Testis (tissue), 2 donors: ENCODE measurements at regions not wholly inside any gene's neighbourhood (a gene's known extent, or its start where the extent isn't known, plus 50 kb on each side); places are given as distances from the start of the nearest gene placed in this dataset.
A peak's percentile ranks its signal among the peaks of the same experiment; 100 is the strongest.

ENCODE experiments used
- DNase-seq: peaks from one replicate; pipeline ENCODE4 v3.0.0-alpha.2; 2019
- H3K27ac ChIP-seq, 2 donors: fragments of 200-600 bp; sonication (generic); one replicate each; pipeline ENCODE4 v1.5.1; 2019
- H3K27me3 ChIP-seq: fragments of 200-600 bp; sonication (generic); one replicate; pipeline ENCODE4 v1.5.1; 2019
- H3K36me3 ChIP-seq: fragments of 200-600 bp; sonication (generic); one replicate; pipeline ENCODE4 v1.5.1; 2017; ENCODE audit warnings: low read depth; ENCODE audit errors: missing control alignments
- H3K4me1 ChIP-seq: fragments of 200-600 bp; sonication (generic); one replicate; pipeline ENCODE4 v1.5.1; 2019
- H3K4me3 ChIP-seq, 2 donors: fragments of 200-600 bp; sonication (generic); one replicate each; pipeline ENCODE4 v1.5.1; 2017 to 2019
- H3K9me3 ChIP-seq: fragments of 200-600 bp; sonication (generic); one replicate; pipeline ENCODE4 v1.5.1; 2017
- POLR2A ChIP-seq: fragments of 450-650 bp; IDR thresholded peaks from one replicate; pipeline ENCODE4 v1.6.1; 2017; ENCODE audit warnings: antibody characterized with exemption, mild to moderate bottlenecking, moderate library complexity
- WGBS, 2 donors: methylation state at CpG; one replicate each; pipeline ENCODE4 v1.1.5; 2018; 5-methylcytosine and 5-hydroxymethylcytosine counted together
- intact Hi-C: fragments of 100-400 bp; cut with DNase I; formaldehyde crosslinking; loops from one replicate; pipeline ENCODE4 v1.15.1; 2023; ENCODE audit warnings: low total_unique reads
- TF ChIP-seq, protein P1 (sequence below), 3 experiments: fragments of 450-650 bp in 2 of 3; fragments of 200-600 bp in 1 of 3; sonication (generic) in 1 of 3; IDR thresholded peaks; one replicate each; pipeline ENCODE4 v1.5.1; 2016 to 2019; ENCODE audit warnings: antibody characterized with exemption in 3 of 3, mild to moderate bottlenecking in 2 of 3, moderate library complexity in 1 of 3

DNA sequence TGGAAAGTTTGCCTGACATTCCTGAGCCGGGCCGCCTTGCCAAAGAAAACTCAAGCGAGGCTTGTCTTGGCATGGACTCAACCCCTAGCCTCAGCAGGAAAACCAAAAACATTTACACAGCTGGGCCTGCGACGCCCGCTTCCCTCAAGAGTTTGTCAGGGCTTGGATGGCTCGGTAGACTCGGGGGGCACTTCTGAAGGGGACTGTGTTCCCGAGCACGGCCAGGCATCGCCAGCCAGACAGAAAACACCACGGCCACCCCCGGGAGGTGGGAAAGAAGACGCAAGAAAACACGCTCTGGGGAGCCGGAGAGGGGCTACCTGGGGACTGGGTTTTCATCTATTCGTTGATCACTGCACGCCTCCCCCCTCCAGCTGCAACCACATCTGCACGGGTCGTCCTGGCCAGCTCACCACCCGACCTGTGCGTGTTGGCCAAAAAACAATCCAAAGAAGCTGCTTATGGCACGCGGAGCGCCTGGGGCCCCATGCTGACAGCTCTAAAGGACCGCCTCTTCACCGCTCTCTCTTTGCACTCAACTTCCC lies 380.7 kb downstream of the MN1 start:
- no peaks in the 10 kb centered on the region for H3K9me3 ChIP-seq
- no peak overlapping the region for H3K4me3 ChIP-seq
- DNase-seq = peak; percentile 83
- intact Hi-C loops = no loop called here
- peak overlapping the region in 1 of 2 donors; percentile 60 for H3K27ac ChIP-seq
- no peaks in the 10 kb centered on the region for H3K36me3 ChIP-seq
- no peak for TF ChIP-seq POLR2A
- TF ChIP-seq, protein P1, sequence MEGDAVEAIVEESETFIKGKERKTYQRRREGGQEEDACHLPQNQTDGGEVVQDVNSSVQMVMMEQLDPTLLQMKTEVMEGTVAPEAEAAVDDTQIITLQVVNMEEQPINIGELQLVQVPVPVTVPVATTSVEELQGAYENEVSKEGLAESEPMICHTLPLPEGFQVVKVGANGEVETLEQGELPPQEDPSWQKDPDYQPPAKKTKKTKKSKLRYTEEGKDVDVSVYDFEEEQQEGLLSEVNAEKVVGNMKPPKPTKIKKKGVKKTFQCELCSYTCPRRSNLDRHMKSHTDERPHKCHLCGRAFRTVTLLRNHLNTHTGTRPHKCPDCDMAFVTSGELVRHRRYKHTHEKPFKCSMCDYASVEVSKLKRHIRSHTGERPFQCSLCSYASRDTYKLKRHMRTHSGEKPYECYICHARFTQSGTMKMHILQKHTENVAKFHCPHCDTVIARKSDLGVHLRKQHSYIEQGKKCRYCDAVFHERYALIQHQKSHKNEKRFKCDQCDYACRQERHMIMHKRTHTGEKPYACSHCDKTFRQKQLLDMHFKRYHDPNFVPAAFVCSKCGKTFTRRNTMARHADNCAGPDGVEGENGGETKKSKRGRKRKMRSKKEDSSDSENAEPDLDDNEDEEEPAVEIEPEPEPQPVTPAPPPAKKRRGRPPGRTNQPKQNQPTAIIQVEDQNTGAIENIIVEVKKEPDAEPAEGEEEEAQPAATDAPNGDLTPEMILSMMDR (IDR thresholded peaks at IDR 0.05) = no peak
- peaks cover 15% of the 10 kb centered on the region for H3K4me1 ChIP-seq
- H3K27me3 ChIP-seq = no peaks in the 10 kb centered on the region
- WGBS, 2 donors = 30 to 52% methylated on average over 24 to 27 of the region's 27 CpGs

DNA sequence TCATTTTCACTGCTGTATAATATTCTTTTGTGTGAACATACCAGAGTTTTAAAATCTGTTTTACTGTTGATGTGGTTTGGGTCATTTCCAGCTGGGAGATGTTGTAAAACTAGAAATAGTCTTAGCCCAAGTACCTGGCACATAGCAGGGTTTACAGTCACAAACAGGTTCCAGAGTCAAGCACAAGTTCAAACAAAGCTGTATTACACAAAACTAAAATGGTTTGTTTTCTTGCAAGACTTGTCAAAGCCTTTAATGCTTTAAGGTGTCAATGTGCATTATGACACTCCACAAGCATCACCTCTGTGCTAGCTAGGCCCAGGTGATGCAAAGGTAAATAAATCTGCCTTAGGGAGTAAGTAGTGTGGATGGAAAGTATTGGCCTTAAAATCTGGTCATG lies 379.1 kb downstream of the MN1 start:
- TF ChIP-seq, protein P1 (IDR thresholded peaks at IDR 0.05) = no peak
- no peak for TF ChIP-seq POLR2A
- intact Hi-C loops = no loop called here
- Histone ChIP-seq H3K9me3 (no peaks in the 10 kb centered on the region), H3K27ac (no peak overlapping the region), H3K4me3 (no peak overlapping the region), H3K4me1 (peaks cover 15% of the 10 kb centered on the region), H3K27me3 (no peaks in the 10 kb centered on the region), H3K36me3 (no peaks in the 10 kb centered on the region)
- no peak for DNase-seq

DNA sequence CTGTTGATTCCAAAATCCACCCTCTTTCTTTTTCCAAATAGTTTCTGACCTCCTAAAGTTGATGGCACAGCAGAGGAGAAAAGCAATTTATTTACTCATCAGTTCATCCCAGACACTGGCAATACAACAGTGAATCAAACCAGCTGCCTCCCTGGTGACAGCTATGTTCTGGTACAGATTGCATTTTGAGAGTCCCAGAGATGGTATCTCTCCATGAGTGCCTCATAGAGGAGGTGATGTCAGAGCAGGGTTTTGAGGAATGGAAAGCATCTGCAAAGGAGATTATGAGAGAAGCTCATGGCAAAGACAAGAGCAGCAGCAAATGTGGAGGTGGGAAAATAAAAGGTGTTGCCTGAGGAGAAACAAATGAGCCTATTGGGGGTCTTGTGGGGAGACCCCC lies 377.2 kb downstream of the MN1 start:
- H3K27ac ChIP-seq = no peak overlapping the region
- no peaks in the 10 kb centered on the region for H3K27me3 ChIP-seq
- intact Hi-C loops = no loop called here
- peaks cover 15% of the 10 kb centered on the region for H3K4me1 ChIP-seq
- H3K4me3 ChIP-seq = no peak overlapping the region
- H3K9me3 ChIP-seq = no peaks in the 10 kb centered on the region
- H3K36me3 ChIP-seq = no peaks in the 10 kb centered on the region
- no peak for DNase-seq
- no peak for TF ChIP-seq POLR2A
- TF ChIP-seq, protein P1 (IDR thresholded peaks at IDR 0.05) = no peak

DNA sequence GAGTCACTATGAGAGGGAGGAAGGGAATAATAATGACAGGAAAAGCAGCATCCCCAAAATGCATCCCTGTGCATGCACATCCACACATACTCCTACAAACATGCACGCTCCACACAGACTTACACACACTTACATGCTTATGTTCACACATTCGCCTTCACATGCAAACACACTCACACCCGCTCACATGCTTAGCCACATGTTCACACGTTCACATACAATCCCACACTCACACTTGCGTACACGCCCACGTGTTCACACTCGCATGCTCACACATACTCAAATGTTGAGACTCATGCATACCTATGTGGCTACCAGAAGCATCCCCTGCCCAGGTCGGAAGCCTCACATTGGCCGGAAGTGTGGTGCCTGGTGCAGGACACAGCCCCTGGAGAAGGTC lies 372.1 kb downstream of the MN1 start:
- DNase-seq = no peak
- Histone ChIP-seq H3K4me3 (no peak overlapping the region), H3K27me3 (no peaks in the 10 kb centered on the region), H3K4me1 (no peaks in the 10 kb centered on the region), H3K27ac (no peak overlapping the region), H3K36me3 (no peaks in the 10 kb centered on the region), H3K9me3 (no peaks in the 10 kb centered on the region)
- 87 to 95% methylated on average over 10 of the region's 10 CpGs for WGBS, 2 donors
- TF ChIP-seq, protein P1 (IDR thresholded peaks at IDR 0.05) = no peak
- no peak for TF ChIP-seq POLR2A
- intact Hi-C loops = no loop called here

DNA sequence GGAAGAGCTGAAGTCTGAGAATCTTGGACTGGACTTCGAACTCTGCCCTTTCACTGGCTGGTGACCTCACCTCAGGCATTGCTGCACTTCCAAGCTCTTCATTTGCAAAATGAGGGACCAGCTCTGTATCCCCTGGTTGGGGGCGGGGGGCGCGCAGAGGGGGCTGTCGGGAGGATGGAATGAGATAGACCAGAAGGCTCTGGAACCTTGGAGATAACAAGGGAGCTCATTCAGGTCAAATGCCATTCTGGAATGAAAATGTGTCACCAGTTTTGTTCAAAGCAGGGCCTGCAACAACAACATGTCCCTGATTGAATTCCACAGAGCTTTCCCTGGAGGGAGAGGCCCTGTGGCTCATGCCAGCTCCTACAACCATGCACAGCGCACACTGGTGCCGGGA lies 370.5 kb downstream of the MN1 start:
- intact Hi-C loops = no loop called here
- Histone ChIP-seq H3K4me1 (peaks cover 3% of the 10 kb centered on the region), H3K27me3 (no peaks in the 10 kb centered on the region), H3K27ac (no peak overlapping the region), H3K36me3 (no peaks in the 10 kb centered on the region), H3K4me3 (no peak overlapping the region), H3K9me3 (no peaks in the 10 kb centered on the region)
- WGBS, 2 donors = 81 to 93% methylated on average over 7 of the region's 7 CpGs
- no peak for TF ChIP-seq POLR2A
- TF ChIP-seq, protein P1 (IDR thresholded peaks at IDR 0.05) = no peak
- DNase-seq = no peak
